Activated effector memory CD4-positive, alpha-beta T cell treated with Interleukin-2 at 50 U/mL for 16 hours (primary cell): ENCODE measurements at regions not wholly inside any gene's neighbourhood (a gene's known extent, or its start where the extent isn't known, plus 50 kb on each side); places are given as distances from the start of the nearest gene placed in this dataset.
A peak's percentile ranks its signal among the peaks of the same experiment; 100 is the strongest.

Experiments
- DNase-seq: peaks from one replicate; pipeline ENCODE4 v3.0.0-alpha.2; 2020

GRCh38 chr1:184919892-184920291 is 54.4 kb downstream of the NIBAN1 start:
- DNase-seq: no peak

DNA sequence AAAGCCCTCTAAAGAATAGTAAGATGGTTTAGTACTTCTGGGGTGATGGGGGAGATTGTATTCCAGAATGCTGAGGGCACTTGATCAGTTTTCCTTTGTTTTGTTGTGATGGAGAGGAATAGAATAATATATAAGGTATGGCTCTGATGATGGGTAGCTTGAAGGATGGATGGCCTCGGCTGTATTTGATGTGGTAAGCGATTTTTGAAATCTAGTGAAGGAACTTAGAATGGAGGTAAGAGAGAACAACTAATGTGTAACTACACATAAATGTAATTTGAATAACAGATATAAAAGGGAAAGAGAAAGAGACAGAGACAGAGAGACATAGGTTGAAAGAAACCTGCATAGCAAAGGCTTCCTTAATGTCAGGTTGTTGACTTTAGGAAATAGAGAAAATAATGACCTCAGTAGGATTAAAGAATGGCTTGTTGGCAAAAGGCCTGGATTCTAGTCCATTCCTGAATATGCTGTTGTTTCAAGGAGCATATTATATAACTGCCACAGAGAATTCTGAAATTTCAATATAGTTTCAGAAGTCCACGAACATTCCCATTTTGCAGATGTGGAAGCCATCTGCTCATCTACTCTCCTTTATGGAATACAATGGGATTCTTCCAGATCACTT is 58.7 kb downstream of the NIBAN1 start:
- no peak for DNase-seq

GRCh38 chr1:184914149-184914548 is 60.2 kb downstream of the NIBAN1 start:
- DNase-seq: no peak

GRCh38 chr1:184912392-184912791 is 61.9 kb downstream of the NIBAN1 start:
- no peak for DNase-seq

DNA sequence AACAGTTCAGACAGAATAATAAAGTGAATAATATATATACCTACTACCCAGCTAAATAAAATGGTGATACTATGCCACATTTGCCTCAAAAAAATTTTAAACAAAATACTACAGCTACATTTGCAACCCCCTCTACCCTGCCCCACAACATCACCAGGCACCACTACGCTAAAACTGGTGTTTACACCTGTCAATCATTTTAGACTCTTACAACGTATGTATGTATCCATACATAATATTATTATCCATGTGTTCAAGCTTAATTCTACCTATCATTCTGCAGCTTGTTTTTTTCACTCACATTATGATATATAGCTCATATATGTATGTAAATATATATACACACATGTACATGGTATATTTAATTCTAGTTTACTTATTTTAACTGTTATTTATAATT is 62.5 kb downstream of the NIBAN1 start:
- no peak for DNase-seq

GRCh38 chr1:184911103-184911745 is 63.1 kb downstream of the NIBAN1 start:
- no peak for DNase-seq

GRCh38 chr1:184910691-184911091 is 63.6 kb downstream of the NIBAN1 start:
- DNase-seq: no peak

DNA sequence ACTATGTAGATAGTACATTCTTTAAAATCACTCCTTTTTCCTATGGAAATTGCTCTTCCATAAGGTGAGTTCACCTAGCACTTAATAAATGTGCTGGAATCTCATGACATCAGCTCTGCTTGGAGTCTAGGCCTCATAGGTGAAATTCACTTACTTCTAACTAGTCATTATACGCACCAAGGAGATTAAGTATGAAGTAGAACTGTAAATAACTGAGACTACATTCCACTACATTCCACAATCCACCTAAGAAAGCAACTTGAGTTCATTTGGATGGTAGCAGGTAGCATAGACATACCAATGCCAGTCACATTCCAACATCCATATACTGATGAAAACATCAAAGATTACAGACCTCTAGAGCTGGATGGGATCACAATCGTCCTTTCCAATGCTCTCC is 64.3 kb downstream of the NIBAN1 start:
- DNase-seq: no peak

GRCh38 chr1:184909019-184909418 is 65.3 kb downstream of the NIBAN1 start:
- no peak for DNase-seq

- no peak for DNase-seq
Measured at GRCh38 chr1:184908506-184908905, 65.8 kb downstream of the NIBAN1 start.

DNA sequence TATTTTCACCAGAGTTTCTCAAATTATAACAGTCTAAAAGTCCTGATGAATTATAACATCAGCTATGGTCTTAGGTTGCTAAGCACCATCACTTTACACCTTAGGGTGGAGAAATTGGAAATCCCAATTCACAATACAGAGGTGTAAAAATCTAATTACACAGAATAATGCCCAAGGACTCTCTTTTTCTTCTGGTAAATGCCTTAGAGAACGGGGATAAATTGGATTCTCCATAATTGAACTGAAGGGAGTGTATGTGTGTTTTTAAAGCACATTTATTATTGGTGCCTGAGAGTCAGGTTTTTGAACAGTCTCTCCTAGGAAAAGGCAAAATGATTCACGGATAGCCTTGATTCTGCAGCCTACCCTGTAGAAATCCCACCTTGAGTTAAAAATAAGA is 66.8 kb downstream of the NIBAN1 start:
- DNase-seq: no peak

DNA sequence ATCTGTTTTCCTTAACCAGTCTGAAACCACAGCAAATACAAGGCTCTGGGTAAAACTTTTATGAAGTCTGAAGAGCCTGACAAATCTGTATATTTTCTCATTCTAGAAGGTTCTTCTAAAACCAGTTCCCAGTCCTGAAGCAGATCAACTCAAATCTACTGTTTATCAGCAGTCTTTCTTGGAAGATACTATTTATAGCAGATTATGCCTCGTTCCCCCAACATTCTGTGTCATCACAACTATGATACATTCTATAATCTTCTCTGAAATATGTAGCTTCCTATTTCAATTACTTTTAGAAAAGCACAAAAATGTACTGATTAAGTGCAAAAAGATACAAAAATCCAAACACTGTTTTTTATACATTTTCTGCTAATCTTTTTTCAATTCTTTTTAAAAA is 67.5 kb downstream of the NIBAN1 start:
- no peak for DNase-seq

- DNase-seq: no peak
Measured at GRCh38 chr1:184905601-184906322, 68.5 kb downstream of the NIBAN1 start.

DNA sequence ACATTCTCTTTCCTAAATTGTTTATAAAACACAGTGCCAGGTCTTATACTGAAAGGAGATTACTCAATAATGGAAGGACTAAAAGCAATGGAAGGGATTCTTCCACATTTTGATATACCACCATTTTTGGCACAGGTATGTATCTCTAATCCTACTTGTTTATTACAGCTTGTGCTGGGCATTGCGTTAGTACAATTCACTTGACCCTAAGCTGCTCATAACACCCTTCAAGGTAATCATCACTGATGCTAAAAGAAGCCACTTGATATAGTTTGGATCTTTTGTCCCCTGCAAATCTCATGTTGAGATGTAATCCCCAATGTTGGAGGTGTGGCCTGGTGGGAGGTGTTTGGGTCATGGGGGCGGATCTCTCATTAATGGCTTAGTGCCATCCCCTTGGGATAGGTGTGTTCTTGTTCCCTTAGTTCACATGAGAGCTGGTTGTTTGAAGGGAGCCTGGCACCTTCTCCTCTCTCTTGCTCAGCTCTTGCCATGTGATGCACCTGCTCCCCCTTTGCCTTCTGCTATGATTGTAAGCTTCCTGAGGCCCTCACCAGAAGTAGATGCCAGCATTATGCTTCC is 71.1 kb downstream of the NIBAN1 start:
- DNase-seq: no peak

DNA sequence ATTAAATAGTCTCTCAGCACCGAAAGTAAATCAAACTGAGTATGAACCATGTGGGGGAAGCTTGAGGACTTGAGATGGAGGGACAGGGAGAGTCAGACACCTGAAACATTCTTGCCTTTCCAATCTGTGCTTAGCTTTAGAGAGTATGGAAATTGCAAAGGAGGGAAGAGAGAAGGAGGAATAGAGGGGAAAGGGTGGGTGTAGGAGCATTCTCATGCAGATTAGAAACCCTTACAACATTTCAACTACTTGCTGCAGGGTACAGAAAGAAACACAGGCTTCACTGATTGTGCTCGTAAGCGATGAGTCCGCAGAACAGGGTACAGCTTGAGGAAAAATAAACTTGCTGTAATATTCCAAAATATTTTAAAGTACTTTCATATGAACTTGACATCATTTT is 73.8 kb downstream of the NIBAN1 start:
- no peak for DNase-seq

GRCh38 chr1:184896000-184896399 is 78.3 kb downstream of the NIBAN1 start:
- no peak for DNase-seq

- no peak for DNase-seq
Measured at GRCh38 chr1:184895086-184895485, 79.2 kb downstream of the NIBAN1 start.

DNA sequence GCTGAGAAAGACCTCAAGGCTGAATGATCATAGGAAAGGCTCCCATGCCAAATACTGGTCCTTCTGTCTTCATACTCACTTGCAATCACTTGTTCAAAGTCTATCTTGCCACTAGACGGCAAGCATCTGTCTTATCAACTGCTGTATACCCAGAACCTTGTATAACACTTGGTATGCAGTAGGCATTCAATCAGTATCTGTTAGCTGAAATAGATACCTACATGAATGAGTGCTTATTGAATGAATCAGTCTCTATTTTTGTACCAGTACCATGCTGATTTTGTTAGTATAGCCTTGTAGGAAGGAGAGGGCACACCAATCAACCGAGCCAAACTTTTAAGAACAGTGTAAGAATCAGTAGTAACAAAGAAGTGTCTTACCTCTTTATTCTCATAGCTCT is 80.6 kb downstream of the NIBAN1 start:
- DNase-seq: no peak

DNA sequence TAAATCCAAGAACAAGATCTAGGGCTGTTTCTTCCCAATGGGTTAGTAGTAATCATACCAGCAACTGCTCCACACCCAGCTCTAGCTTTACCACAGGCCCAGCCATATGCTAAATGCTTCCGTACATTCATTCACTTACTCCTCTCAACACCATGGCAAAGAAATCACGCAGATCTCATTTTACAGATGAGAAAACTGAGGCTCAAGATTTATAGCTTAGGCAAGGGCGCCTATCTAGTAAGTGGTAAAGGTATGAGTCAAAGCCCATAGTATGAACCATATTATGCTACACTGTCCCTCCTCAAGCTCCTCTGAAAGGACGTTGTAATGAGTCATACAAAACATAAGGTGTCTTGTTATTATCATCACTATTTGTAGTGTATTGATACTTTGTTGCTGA is 82.2 kb downstream of the NIBAN1 start:
- DNase-seq: no peak

DNA sequence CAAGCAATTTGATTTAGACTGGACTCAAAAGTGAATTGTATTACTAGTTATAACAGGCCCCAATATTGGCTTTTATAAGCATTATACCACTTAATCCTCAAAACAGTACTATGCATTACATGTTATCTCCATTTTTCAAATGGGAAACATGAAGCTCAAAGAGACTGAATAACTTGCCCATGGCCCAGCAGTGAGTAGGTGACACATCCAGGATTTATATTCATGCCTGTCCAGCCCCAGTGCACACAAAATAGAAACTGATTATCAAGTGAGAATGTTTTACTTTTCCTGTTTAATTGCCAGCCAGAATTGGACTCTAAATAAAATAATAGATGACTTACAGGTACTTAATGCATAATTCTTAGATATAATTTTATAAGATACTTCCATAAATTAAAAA is 82.9 kb downstream of the NIBAN1 start:
- DNase-seq: no peak

- peak; percentile 29 for DNase-seq
Measured at GRCh38 chr1:184890539-184890973, 83.8 kb downstream of the NIBAN1 start.

DNA sequence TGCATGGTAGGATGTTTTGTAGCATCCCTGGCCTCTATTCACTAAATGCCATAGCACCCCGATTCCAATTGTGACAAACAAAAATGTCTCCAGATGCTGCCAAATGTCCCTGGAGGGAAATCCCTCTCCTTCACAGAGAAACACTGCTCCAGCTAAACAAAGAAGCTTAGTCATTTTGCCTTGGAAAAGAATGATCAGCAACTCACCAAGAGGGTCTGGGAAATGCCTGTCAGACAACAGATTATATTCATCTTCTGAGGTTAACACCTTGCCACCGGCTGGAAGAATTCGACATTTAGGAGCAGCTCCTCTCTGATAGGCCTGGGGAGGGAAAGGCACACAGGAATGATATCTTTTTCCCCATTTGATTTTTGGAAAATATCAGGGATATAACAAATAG is 84.4 kb downstream of the NIBAN1 start:
- DNase-seq: no peak

GRCh38 chr1:184889166-184889565 is 85.1 kb downstream of the NIBAN1 start:
- DNase-seq: no peak

GRCh38 chr1:184888505-184888904 is 85.8 kb downstream of the NIBAN1 start:
- no peak for DNase-seq
